PC-3 (cell line): ENCODE measurements at regions not wholly inside any gene's neighbourhood (a gene's known extent, or its start where the extent isn't known, plus 50 kb on each side); places are given as distances from the start of the nearest gene placed in this dataset.

Source experiments
- ATAC-seq: fragments of 200-7000 bp; cut with Tn5 transposase; 2 replicates; pipeline ENCODE4 v1.9.1; 2020; ENCODE audit warnings: mild to moderate bottlenecking, moderate library complexity
- BruUV-seq: library from RNA; stranded (reverse); fragments of 400-500 nt; replicated peaks from 2 replicates; lab custom pipeline; 2021; lab: Mats Ljungman, UMichigan
- CTCF ChIA-PET: fragments of 300-600 bp; sonication (Branson Sonifier 250); formaldehyde crosslinking; loops from one replicate; lab custom pipeline; 2022; ENCODE audit warnings: antibody characterized with exemption; lab: Charles Lee
- POLR2A ChIA-PET: fragments of 300-600 bp; sonication (Branson Sonifier 250); formaldehyde crosslinking; loops from one replicate; lab custom pipeline; 2022; ENCODE audit warnings: antibody characterized with exemption; ENCODE audit not compliant: unreplicated experiment; lab: Charles Lee
- DNase-seq: peaks from one replicate; pipeline ENCODE4 v3.0.0-alpha.2; 2015
- H2AFZ ChIP-seq: fragments of 300-600 bp; sonication (generic); 2 replicates; pipeline ENCODE4 v1.6.0; 2016; ENCODE audit warnings: antibody characterized with exemption, low read length
- H3F3A ChIP-seq: fragments of 300-600 bp; sonication (generic); one replicate; pipeline ENCODE4 v1.6.0; 2017; ENCODE audit warnings: antibody characterized with exemption, low read length, control low read depth, mild to moderate bottlenecking; ENCODE audit not compliant: unreplicated experiment
- H3K27ac ChIP-seq: fragments of 300-600 bp; sonication (generic); 2 replicates; pipeline ENCODE4 v1.5.1; 2016; ENCODE audit warnings: mild to moderate bottlenecking, low read length
- H3K27me3 ChIP-seq: fragments of 300-600 bp; sonication (generic); 2 replicates; pipeline ENCODE4 v1.6.1; 2016; ENCODE audit warnings: low read length, mixed read lengths
- H3K36me3 ChIP-seq: fragments of 300-600 bp; sonication (generic); 2 replicates; pipeline ENCODE4 v1.6.1; 2016; ENCODE audit warnings: low read depth, mixed run types, low read length, mixed read lengths
- H3K4me1 ChIP-seq: fragments of 300-600 bp; sonication (generic); 2 replicates; pipeline ENCODE4 v1.5.1; 2016; ENCODE audit warnings: low read length; ENCODE audit not compliant: insufficient read depth
- H3K4me2 ChIP-seq: fragments of 300-600 bp; sonication (generic); 2 replicates; pipeline ENCODE4 v1.6.0; 2016; ENCODE audit warnings: low read length
- H3K4me3 ChIP-seq: fragments of 300-600 bp; sonication (generic); 2 replicates; pipeline ENCODE4 v1.5.1; 2016; ENCODE audit warnings: mild to moderate bottlenecking, low read length, mixed read lengths
- H3K79me2 ChIP-seq: fragments of 300-600 bp; sonication (generic); 2 replicates; pipeline ENCODE4 v1.6.1; 2017; ENCODE audit warnings: low read length, mixed read lengths
- H3K9ac ChIP-seq: fragments of 300-600 bp; sonication (generic); 2 replicates; pipeline ENCODE4 v1.6.0; 2016; ENCODE audit warnings: mild to moderate bottlenecking, low read length
- H3K9me2 ChIP-seq: fragments of 300-600 bp; sonication (generic); replicated peaks from 2 replicates; pipeline ENCODE4 v1.6.1; 2016; ENCODE audit warnings: mixed run types, low read length, mixed read lengths
- H3K9me3 ChIP-seq: fragments of 300-600 bp; sonication (generic); 2 replicates; pipeline ENCODE4 v1.6.1; 2016; ENCODE audit warnings: low read length, mixed read lengths
- H4K20me1 ChIP-seq: fragments of 300-600 bp; sonication (generic); 2 replicates; pipeline ENCODE4 v1.6.1; 2016; ENCODE audit warnings: low read length, mixed read lengths
- EZH2 ChIP-seq: fragments of 300-600 bp; sonication (generic); IDR thresholded peaks from one replicate; pipeline ENCODE4 v1.6.1; 2017; ENCODE audit warnings: antibody characterized with exemption, mild to moderate bottlenecking, low read length; ENCODE audit not compliant: unreplicated experiment
- EZH2phosphoT487 ChIP-seq: fragments of 300-600 bp; sonication (generic); IDR thresholded peaks from 2 replicates; pipeline ENCODE4 v1.6.1; 2018; ENCODE audit warnings: mild to moderate bottlenecking, antibody characterized with exemption, low read length, borderline replicate concordance
- intact Hi-C: fragments of 100-400 bp; cut with micrococcal nuclease; formaldehyde crosslinking; loops from 2 replicates; pipeline ENCODE4 v1.9.0; 2023
- TF ChIP-seq, protein P1 (sequence below): fragments of 300-600 bp; sonication (generic); conservative IDR thresholded peaks from 2 replicates; pipeline ENCODE4 v1.5.1; 2017; ENCODE audit warnings: antibody characterized with exemption, low read depth, mild to moderate bottlenecking, low read length

- no peaks in the 10 kb centered on the region for H3K79me2 ChIP-seq
- intact Hi-C loops = no loop called here
- peaks cover 20% of the 10 kb centered on the region for H3K27me3 ChIP-seq
- POLR2A ChIA-PET = no interaction called here
- H2AFZ ChIP-seq = no peak overlapping the region
- H4K20me1 ChIP-seq = no peaks in the 10 kb centered on the region
- CTCF ChIA-PET = no interaction called here
- H3K4me2 ChIP-seq = no peak overlapping the region
- TF ChIP-seq, protein P1, sequence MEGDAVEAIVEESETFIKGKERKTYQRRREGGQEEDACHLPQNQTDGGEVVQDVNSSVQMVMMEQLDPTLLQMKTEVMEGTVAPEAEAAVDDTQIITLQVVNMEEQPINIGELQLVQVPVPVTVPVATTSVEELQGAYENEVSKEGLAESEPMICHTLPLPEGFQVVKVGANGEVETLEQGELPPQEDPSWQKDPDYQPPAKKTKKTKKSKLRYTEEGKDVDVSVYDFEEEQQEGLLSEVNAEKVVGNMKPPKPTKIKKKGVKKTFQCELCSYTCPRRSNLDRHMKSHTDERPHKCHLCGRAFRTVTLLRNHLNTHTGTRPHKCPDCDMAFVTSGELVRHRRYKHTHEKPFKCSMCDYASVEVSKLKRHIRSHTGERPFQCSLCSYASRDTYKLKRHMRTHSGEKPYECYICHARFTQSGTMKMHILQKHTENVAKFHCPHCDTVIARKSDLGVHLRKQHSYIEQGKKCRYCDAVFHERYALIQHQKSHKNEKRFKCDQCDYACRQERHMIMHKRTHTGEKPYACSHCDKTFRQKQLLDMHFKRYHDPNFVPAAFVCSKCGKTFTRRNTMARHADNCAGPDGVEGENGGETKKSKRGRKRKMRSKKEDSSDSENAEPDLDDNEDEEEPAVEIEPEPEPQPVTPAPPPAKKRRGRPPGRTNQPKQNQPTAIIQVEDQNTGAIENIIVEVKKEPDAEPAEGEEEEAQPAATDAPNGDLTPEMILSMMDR = no peak
- TF ChIP-seq EZH2phosphoT487 (no peak), EZH2 (no peak)
- no peak overlapping the region for H3K27ac ChIP-seq
- DNase-seq = no peak
- no peak for ATAC-seq
- no peaks in the 10 kb centered on the region for H3K4me1 ChIP-seq
- H3K36me3 ChIP-seq = no peaks in the 10 kb centered on the region
- BruUV-seq = no TSS peak
- no peaks in the 10 kb centered on the region for H3K9me2 ChIP-seq
- H3K4me3 ChIP-seq = no peak overlapping the region
- H3K9ac ChIP-seq = no peak overlapping the region
- no peaks in the 10 kb centered on the region for H3F3A ChIP-seq
- no peaks in the 10 kb centered on the region for H3K9me3 ChIP-seq
Measured at GRCh38 chr7:155371331-155371883, 73.7 kb downstream of the INSIG1 start.

- ChIA-PET CTCF (no interaction called here), POLR2A (no interaction called here)
- TF ChIP-seq, protein P1 = peak; percentile 45
- TF ChIP-seq EZH2phosphoT487 = no peak
- TF ChIP-seq EZH2 = no peak
- Histone ChIP-seq H3K36me3 (no peaks in the 10 kb centered on the region), H3K9me3 (no peaks in the 10 kb centered on the region), H3K4me1 (no peaks in the 10 kb centered on the region), H3K4me2 (no peak overlapping the region), H2AFZ (no peak overlapping the region), H3K79me2 (no peaks in the 10 kb centered on the region), H3K9me2 (no peaks in the 10 kb centered on the region), H3F3A (no peaks in the 10 kb centered on the region), H3K27me3 (peaks cover 27% of the 10 kb centered on the region), H4K20me1 (no peaks in the 10 kb centered on the region), H3K4me3 (no peak overlapping the region), H3K9ac (no peak overlapping the region), H3K27ac (no peak overlapping the region)
- ATAC-seq (no peak), DNase-seq (no peak)
- BruUV-seq = no TSS peak
- intact Hi-C loops = no loop called here
Measured at GRCh38 chr7:155371884-155372781, 74.5 kb downstream of the INSIG1 start.
